ENCODE measurements at regions not wholly inside any gene's neighbourhood (a gene's known extent, or its start where the extent isn't known, plus 50 kb on each side); places are given as distances from the start of the nearest gene placed in this dataset.

- TF ChIP-seq JUNB (IDR thresholded peaks at IDR 0.05; ENCODE audit: unreplicated experiment) (no peak), POLR2AphosphoS5 (IDR thresholded peaks at IDR 0.05; ENCODE audit: low read depth) (no peak), EZH2 (IDR thresholded peaks at IDR 0.05; ENCODE audit: low read depth, unreplicated experiment) (no peak)
These were observed 222.9 kb upstream of the MYL2 start (continued) for GRCh38 chr12:111143271-111143670.

GRCh38 chr12:111141205-111141604 lies 220.8 kb upstream of the MYL2 start:
- no peak overlapping the region for H2AFZ ChIP-seq
- H3K36me3 Mint-ChIP-seq (ENCODE audit: low read depth) = no peaks in the 10 kb centered on the region
- H3K27me3 Mint-ChIP-seq (ENCODE audit: insufficient read depth, low read depth, poor library complexity) = peaks cover 5% of the 10 kb centered on the region
- H3K4me3 Mint-ChIP-seq = no peak overlapping the region
- 0 out of 2 replicates have a peak, but pooled peaks cover 3% of the 10 kb centered on the region for H3F3A ChIP-seq (replicated peaks; ENCODE audit: low read depth)
- H3K9me3 Mint-ChIP-seq = no peaks in the 10 kb centered on the region
- peaks cover 25% of the 10 kb centered on the region for H3K4me1 ChIP-seq (ENCODE audit: insufficient read depth)
- no peak overlapping the region for H3K27ac Mint-ChIP-seq
- no peaks in the 10 kb centered on the region for H3K9me2 ChIP-seq (ENCODE audit: insufficient read depth)
- TF ChIP-seq POLR2AphosphoS5 (IDR thresholded peaks at IDR 0.05; ENCODE audit: low read depth) = no peak
- TF ChIP-seq EZH2phosphoT487 (IDR thresholded peaks at IDR 0.05; ENCODE audit: unreplicated experiment) = no peak
- no peak for TF ChIP-seq STAT1 (IDR thresholded peaks at IDR 0.05; ENCODE audit: unreplicated experiment)
- no peak for TF ChIP-seq ZNF331 (CRISPR knock-in tag; IDR thresholded peaks at IDR 0.05; ENCODE audit: low read depth)
- no peak for TF ChIP-seq JUNB (IDR thresholded peaks at IDR 0.05; ENCODE audit: unreplicated experiment)
- TF ChIP-seq CTCF (conservative IDR thresholded peaks at IDR 0.05; ENCODE audit: low read depth in 2 of 2) = no peak
- no peak for TF ChIP-seq CREB1 (CRISPR knock-in tag; IDR thresholded peaks at IDR 0.05; ENCODE audit: low read depth)
- TF ChIP-seq ZNF462 (CRISPR knock-in tag; IDR thresholded peaks at IDR 0.05) = no peak
- TF ChIP-seq EZH2 (IDR thresholded peaks at IDR 0.05; ENCODE audit: low read depth, unreplicated experiment) = no peak
- TF ChIP-seq ETS1 (IDR thresholded peaks at IDR 0.05) = no peak
- TF ChIP-seq NANOG (IDR thresholded peaks at IDR 0.05; ENCODE audit: borderline replicate concordance) = no peak
- TF ChIP-seq REST (IDR thresholded peaks at IDR 0.05; ENCODE audit: unreplicated experiment) = no peak
- TF ChIP-seq ZNF114 (CRISPR knock-in tag; IDR thresholded peaks at IDR 0.05) = no peak
- H3K4me3 ChIP-seq = no peak overlapping the region
- no peaks in the 10 kb centered on the region; the same call in 1 of the 2 replicates for H4K20me1 ChIP-seq (replicated peaks; ENCODE audit: insufficient read depth)
- ATAC-seq (no peak), DNase-seq (ENCODE audit: low spot score) (no peak)
- H3K4me1 Mint-ChIP-seq = peaks cover 39% of the 10 kb centered on the region
- no peaks in the 10 kb centered on the region for H3K27me3 ChIP-seq (ENCODE audit: insufficient read depth)
- no peaks in the 10 kb centered on the region for H3K36me3 ChIP-seq (ENCODE audit: insufficient read depth)
- no peak overlapping the region for H3K27ac ChIP-seq (ENCODE audit: low read depth)
- H3K79me2 ChIP-seq (replicated peaks; ENCODE audit: insufficient read depth) = no peaks in the 10 kb centered on the region
- H3K4me2 ChIP-seq = no peak overlapping the region
